HAP-1 (cell line): ENCODE measurements at regions not wholly inside any gene's neighbourhood (a gene's known extent, or its start where the extent isn't known, plus 50 kb on each side); places are given as distances from the start of the nearest gene placed in this dataset.
"Not testable (repeated sequence)": the region's sequence is repeated elsewhere in the genome, so short reads cannot be mapped to it uniquely, and the experiment has no call there.

Experiments
- DNase-seq, 2 experiments: peaks; one replicate each; pipeline ENCODE4 v3.0.0-alpha.2; 2016 to 2020; ENCODE audit warnings: low spot score in 2 of 2
- H3K27me3 ChIP-seq: fragments of 250-450 bp; sonication (Bioruptor Pico); 2 replicates; pipeline ENCODE4 v1.5.1; 2020; ENCODE audit warnings: low read depth, mild to moderate bottlenecking, moderate library complexity
- H3K36me3 ChIP-seq: fragments of 250-450 bp; sonication (Bioruptor Pico); replicated peaks from 2 replicates; pipeline ENCODE4 v1.5.1; 2020; ENCODE audit warnings: mild to moderate bottlenecking
- H3K4me1 ChIP-seq: fragments of 250-450 bp; sonication (Bioruptor Pico); 2 replicates; pipeline ENCODE4 v1.5.1; 2020; ENCODE audit warnings: mild to moderate bottlenecking
- H3K4me3 ChIP-seq: fragments of 250-450 bp; sonication (Bioruptor Pico); 2 replicates; pipeline ENCODE4 v1.5.1; 2020; ENCODE audit warnings: mild to moderate bottlenecking, moderate library complexity
- H3K9me3 ChIP-seq: fragments of 250-450 bp; sonication (Bioruptor Pico); 2 replicates; pipeline ENCODE4 v1.5.1; 2020; ENCODE audit warnings: mild to moderate bottlenecking, moderate library complexity
- in situ Hi-C: fragments of 300-500 bp; cut with MboI; formaldehyde crosslinking; loops from 3 replicates; pipeline ENCODE4 v1.14.3; 2020; ENCODE audit warnings: low sequenced_read_pairs, inconsistent platforms, mixed read lengths

- no peak for DNase-seq
- H3K4me1 ChIP-seq, result no peaks in the 10 kb centered on the region
- H3K36me3 ChIP-seq, result no peaks in the 10 kb centered on the region
- H3K27me3 ChIP-seq, result no peaks in the 10 kb centered on the region
- peaks cover 44% of the 10 kb centered on the region for H3K9me3 ChIP-seq
- in situ Hi-C loops, result no loop called here
- H3K4me3 ChIP-seq, result no peak overlapping the region
Observed at GRCh38 chr21:7916329-7917303, 2604.8 kb upstream of the TPTE start.

GRCh38 chr21:7917729-7918128 lies 2603.7 kb upstream of the TPTE start:
- in situ Hi-C loops, result no loop called here

GRCh38 chr21:7925918-7926582 lies 2595.3 kb upstream of the TPTE start:
- H3K36me3 ChIP-seq, DNase-seq, H3K27me3 ChIP-seq, H3K4me1 ChIP-seq, H3K4me3 ChIP-seq, in situ Hi-C loops: not testable (repeated sequence)
- peaks cover 79% of the 10 kb centered on the region for H3K9me3 ChIP-seq

More at GRCh38 chr21:7917729-7918128, 2603.7 kb upstream of the TPTE start:
- no peak overlapping the region for H3K4me3 ChIP-seq
- no peak for DNase-seq
- no peaks in the 10 kb centered on the region for H3K27me3 ChIP-seq
- peaks cover 54% of the 10 kb centered on the region for H3K9me3 ChIP-seq
- no peaks in the 10 kb centered on the region for H3K4me1 ChIP-seq
- no peaks in the 10 kb centered on the region for H3K36me3 ChIP-seq

GRCh38 chr21:7928528-7928927 lies 2592.9 kb upstream of the TPTE start:
- peaks cover 73% of the 10 kb centered on the region for H3K9me3 ChIP-seq
- H3K4me1 ChIP-seq, result not testable (repeated sequence)

GRCh38 chr21:7929586-7929985 lies 2591.8 kb upstream of the TPTE start:
- H3K4me1 ChIP-seq, H3K27me3 ChIP-seq, DNase-seq, in situ Hi-C loops, H3K4me3 ChIP-seq, H3K36me3 ChIP-seq: not testable (repeated sequence)
- peaks cover 71% of the 10 kb centered on the region for H3K9me3 ChIP-seq

More at GRCh38 chr21:7928528-7928927, 2592.9 kb upstream of the TPTE start:
- H3K36me3 ChIP-seq, in situ Hi-C loops, H3K27me3 ChIP-seq, H3K4me3 ChIP-seq, DNase-seq: not testable (repeated sequence)

- H3K36me3 ChIP-seq, in situ Hi-C loops, H3K4me3 ChIP-seq, DNase-seq, H3K27me3 ChIP-seq, H3K4me1 ChIP-seq: not testable (repeated sequence)
- H3K9me3 ChIP-seq, result peaks cover 69% of the 10 kb centered on the region
Observed at GRCh38 chr21:7930445-7930844, 2590.9 kb upstream of the TPTE start.

- H3K36me3 ChIP-seq, H3K4me1 ChIP-seq, DNase-seq, in situ Hi-C loops, H3K4me3 ChIP-seq, H3K27me3 ChIP-seq: not testable (repeated sequence)
- peaks cover 67% of the 10 kb centered on the region for H3K9me3 ChIP-seq
Observed at GRCh38 chr21:7932113-7932512, 2589.3 kb upstream of the TPTE start.

- H3K27me3 ChIP-seq, H3K4me1 ChIP-seq, H3K4me3 ChIP-seq, H3K36me3 ChIP-seq, DNase-seq, in situ Hi-C loops: not testable (repeated sequence)
- H3K9me3 ChIP-seq, result peaks cover 68% of the 10 kb centered on the region
Observed at GRCh38 chr21:7932834-7933233, 2588.5 kb upstream of the TPTE start.

- H3K4me3 ChIP-seq, result no peak overlapping the region
- in situ Hi-C loops, result no loop called here
- no peaks in the 10 kb centered on the region for H3K36me3 ChIP-seq
- peaks cover 70% of the 10 kb centered on the region for H3K9me3 ChIP-seq
- H3K4me1 ChIP-seq, result no peaks in the 10 kb centered on the region
- no peaks in the 10 kb centered on the region for H3K27me3 ChIP-seq
- no peak for DNase-seq
Observed at GRCh38 chr21:7933923-7934322, 2587.5 kb upstream of the TPTE start.

GRCh38 chr21:7937297-7937696 lies 2584.1 kb upstream of the TPTE start:
- peaks cover 72% of the 10 kb centered on the region for H3K9me3 ChIP-seq
- H3K27me3 ChIP-seq, in situ Hi-C loops, DNase-seq, H3K4me1 ChIP-seq, H3K4me3 ChIP-seq, H3K36me3 ChIP-seq: not testable (repeated sequence)

GRCh38 chr21:7938223-7938622 lies 2583.2 kb upstream of the TPTE start:
- DNase-seq, H3K27me3 ChIP-seq, H3K36me3 ChIP-seq, H3K4me3 ChIP-seq, H3K4me1 ChIP-seq, in situ Hi-C loops: not testable (repeated sequence)
- H3K9me3 ChIP-seq, result peaks cover 71% of the 10 kb centered on the region

GRCh38 chr21:7941432-7941831 lies 2580.0 kb upstream of the TPTE start:
- H3K27me3 ChIP-seq, DNase-seq, in situ Hi-C loops, H3K4me1 ChIP-seq, H3K36me3 ChIP-seq, H3K4me3 ChIP-seq: not testable (repeated sequence)
- H3K9me3 ChIP-seq, result peaks cover 68% of the 10 kb centered on the region

GRCh38 chr21:7942219-7942618 lies 2579.2 kb upstream of the TPTE start:
- H3K4me1 ChIP-seq, H3K4me3 ChIP-seq, H3K27me3 ChIP-seq, in situ Hi-C loops, DNase-seq, H3K36me3 ChIP-seq: not testable (repeated sequence)
- peaks cover 67% of the 10 kb centered on the region for H3K9me3 ChIP-seq

GRCh38 chr21:7943534-7943933 lies 2577.8 kb upstream of the TPTE start:
- H3K4me1 ChIP-seq, H3K36me3 ChIP-seq, in situ Hi-C loops, H3K4me3 ChIP-seq, DNase-seq, H3K27me3 ChIP-seq: not testable (repeated sequence)
- peaks cover 69% of the 10 kb centered on the region for H3K9me3 ChIP-seq
